ENCODE measurements at regions not wholly inside any gene's neighbourhood (a gene's known extent, or its start where the extent isn't known, plus 50 kb on each side); places are given as distances from the start of the nearest gene placed in this dataset.
A peak's percentile ranks its signal among the peaks of the same experiment; 100 is the strongest.

GRCh38 chr1:37177230-37177864, 143.0 kb upstream of the GRIK3 start:
- TF ChIP-seq CTCF (IDR thresholded peaks at IDR 0.05; ENCODE audit: insufficient read depth, low read length, poor library complexity, severe bottlenecking), result peak; percentile 34
- TF ChIP-seq EZH2phosphoT487 (conservative IDR thresholded peaks at IDR 0.05; ENCODE audit: low read length), result no peak

Data from SU-DHL-6 (cell line).